GM19023 (cell line): ENCODE measurements at regions not wholly inside any gene's neighbourhood (a gene's known extent, or its start where the extent isn't known, plus 50 kb on each side); places are given as distances from the start of the nearest gene placed in this dataset.
A peak's percentile ranks its signal among the peaks of the same experiment; 100 is the strongest.

ENCODE experiments used
- ATAC-seq: cut with Tn5 transposase; IDR thresholded peaks from one replicate; pipeline ENCODE4 v1.9.1; 2021; ENCODE audit warnings: mild to moderate bottlenecking, moderate library complexity; ENCODE audit not compliant: unreplicated experiment

DNA sequence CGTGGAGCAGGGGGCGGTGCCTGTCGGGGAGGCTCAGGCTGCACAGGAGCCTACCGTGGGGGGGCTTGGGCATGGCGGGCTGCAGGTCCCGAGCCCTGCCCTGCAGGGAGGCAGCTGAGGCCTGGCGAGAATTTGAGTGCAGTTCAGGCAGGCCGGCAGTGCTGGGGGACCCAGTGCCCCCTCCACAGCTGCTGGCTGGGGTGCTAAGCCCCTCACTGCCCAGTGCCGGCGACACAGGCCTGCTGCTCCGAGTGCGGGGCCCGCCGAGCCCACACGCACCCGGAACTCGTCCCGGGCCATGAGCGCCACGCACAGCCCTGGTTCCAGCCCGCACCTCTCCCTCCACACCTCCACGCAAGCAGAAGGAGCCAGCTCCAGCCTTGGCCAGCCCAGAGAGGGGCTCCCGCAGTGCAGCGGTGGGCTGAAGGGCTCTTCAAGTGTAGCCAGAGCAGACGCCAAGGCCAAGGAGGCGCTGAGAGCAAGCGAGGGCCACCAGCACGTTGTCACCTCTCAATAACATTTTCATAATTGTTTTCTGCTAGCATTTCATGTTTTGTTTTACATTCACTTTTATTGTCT is 1378.9 kb upstream of the CELF4 start:
- ATAC-seq = no peak

DNA sequence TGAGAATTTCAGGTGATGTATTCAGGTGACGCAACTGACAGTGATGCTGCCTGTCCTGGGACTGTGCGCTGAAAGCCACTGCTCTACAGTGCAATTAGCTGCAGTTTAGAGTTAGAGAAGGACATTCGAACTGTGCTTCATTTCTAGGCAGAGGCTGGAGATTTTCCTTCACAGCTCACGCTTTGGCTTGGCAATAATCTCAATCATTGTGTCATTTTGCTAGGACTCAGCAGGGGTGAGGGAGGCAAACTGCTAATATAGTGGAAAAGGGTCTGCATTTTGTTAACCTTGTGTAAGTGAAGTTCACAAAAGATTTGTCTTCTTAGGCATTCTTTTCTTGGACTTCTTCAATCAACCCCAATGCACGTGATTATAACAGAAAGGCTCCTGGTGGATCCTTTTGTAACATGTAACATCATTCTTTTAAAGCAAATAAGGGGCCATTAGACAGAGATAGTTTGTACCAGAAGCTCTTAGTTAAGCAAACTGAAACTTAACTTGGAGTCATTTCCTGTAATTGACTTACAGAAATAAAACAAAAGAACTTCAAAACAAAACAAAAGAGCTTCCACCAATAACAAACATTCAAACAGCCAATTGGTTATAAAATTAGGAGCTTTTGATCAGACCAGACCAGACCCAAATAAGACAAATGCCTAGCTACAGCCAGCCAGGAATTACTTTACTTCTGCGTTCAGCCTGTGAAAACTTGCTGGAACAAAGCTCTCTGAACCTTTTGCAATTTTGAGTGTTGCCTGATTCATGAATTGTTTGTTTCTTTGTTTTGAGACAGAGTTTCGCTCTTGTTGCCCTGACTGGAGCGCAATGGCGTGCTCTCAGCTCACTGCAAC is 1376.3 kb upstream of the CELF4 start:
- no peak for ATAC-seq

DNA sequence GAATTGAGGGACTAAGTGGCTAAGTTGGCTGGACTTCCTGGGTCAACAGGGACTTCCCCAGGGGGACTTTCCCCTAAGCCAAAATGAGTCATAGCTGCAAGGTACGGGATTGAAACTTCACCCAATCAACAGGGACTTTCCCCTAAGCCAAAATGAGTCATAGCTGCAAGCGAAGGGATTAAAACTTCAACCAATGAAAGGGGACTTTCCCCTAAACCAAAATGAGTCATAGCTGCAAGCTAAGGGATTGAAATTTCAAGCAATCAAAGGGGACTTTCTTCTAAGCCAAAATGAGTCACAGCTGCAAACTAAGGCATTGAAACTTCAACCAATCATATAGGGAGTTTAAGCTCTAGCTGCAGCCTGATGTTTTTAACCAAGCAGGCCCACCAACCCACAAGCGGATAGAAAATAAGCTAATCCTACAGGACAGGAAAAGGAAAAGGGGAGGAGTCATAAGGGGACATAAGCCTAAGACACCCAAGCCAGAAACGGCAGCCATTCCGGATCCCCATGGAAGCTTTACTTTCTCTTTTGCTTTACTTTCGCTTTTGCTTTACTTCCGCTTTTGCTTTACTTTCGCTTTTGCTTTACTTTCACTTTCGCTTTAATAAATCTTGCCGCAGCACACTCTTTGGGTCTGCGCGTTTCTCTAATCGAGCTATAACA is 1375.4 kb upstream of the CELF4 start:
- peak; percentile 88 for ATAC-seq

DNA sequence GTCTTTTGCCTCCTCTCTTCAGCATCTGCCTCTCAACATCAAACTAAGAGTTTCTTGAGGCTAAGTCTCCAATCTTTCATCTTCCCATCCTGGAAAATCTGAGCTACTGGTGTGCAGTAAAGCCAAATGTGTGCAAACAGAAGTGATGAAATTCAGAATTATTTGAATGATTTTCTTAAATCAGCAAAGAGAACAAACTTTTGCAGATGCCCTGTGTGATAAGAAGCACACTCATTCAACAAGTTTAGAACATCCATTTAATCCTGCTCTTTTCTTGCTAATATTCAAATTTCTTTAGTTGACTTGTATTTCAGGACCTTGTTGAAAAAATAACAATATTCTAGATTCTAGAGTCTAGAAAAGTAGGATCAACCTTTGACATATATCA is 1374.9 kb upstream of the CELF4 start:
- ATAC-seq = peak; percentile 31

DNA sequence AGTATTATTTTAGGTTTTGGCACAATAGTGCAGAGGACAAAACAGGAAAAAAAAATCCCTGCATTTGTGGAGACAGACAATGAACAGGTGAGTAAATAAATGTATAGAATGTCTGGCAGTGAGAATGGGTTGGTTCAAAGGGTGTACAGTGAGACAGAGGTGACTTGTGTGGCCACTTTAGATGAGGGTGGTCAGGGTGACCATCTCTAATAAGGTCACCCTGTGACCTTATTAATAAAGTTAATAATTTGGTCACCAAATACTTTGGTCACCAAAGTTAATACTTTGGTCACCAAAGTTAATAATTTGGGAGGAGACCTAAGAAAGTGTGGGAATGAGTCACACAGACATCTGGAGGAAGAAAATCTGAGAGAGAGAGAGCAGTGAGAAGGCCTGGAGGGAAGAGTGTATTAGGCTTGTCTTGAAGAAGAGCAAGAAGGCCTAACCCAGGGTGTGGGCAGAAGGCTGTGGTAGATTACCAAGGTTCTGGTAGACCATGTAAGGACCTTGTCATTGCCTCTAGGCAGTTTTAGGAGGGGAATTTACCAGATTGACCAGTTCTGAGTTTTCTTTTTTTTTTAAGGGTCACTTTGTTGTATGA is 1368.4 kb upstream of the CELF4 start:
- peak; percentile 81 for ATAC-seq

DNA sequence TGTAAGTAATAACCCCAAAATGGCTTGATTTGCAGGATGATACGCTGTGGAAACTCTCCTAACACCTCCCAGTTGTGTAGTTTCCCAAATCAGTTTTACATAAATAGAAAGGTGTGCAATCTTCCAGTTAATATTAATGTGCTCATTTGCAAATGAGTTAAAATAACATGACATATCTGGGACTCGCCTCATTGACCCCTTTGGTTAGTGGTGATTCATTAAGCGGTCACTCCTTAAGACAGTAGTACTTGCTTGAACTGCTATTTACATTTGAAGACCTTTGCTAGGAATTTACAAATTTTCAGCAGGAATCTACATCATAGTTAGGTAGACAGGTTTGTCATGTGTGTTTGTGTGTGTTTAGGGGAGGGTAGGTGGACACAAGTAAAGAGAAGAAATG is 1367.7 kb upstream of the CELF4 start:
- no peak for ATAC-seq

DNA sequence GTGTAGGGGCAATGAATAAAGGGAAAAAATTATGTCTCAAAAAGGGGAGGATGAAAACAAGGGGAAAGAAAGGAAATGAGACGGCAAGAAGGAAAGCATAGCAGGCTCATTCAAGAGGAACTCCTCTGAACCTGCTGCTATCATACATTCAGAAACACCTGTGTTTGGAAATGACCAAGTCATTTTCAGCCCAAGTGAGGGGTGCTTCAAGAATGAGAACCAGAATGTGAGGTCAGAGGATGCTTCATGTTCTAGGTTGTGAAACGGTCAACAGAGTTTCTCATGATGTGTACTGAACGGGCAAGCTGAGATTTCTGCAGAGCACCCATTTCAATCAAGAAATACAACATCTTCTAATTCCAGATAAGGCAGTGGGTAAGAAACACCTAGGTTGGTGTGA is 1367.2 kb upstream of the CELF4 start:
- peak; percentile 53 for ATAC-seq

DNA sequence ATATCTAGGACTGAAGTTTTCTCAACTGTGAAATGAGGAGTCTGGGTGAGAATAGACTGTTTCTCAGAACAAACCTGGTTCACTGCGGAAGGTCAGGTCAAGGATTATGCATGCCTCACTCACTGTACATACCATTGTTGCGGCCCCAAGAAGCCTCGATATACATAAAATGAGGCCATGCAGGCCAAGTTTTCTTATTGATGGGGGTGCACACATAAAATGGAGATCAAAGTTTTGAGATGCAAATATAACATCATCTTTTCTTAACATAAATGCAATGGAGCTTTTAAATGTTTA is 1366.1 kb upstream of the CELF4 start:
- no peak for ATAC-seq

DNA sequence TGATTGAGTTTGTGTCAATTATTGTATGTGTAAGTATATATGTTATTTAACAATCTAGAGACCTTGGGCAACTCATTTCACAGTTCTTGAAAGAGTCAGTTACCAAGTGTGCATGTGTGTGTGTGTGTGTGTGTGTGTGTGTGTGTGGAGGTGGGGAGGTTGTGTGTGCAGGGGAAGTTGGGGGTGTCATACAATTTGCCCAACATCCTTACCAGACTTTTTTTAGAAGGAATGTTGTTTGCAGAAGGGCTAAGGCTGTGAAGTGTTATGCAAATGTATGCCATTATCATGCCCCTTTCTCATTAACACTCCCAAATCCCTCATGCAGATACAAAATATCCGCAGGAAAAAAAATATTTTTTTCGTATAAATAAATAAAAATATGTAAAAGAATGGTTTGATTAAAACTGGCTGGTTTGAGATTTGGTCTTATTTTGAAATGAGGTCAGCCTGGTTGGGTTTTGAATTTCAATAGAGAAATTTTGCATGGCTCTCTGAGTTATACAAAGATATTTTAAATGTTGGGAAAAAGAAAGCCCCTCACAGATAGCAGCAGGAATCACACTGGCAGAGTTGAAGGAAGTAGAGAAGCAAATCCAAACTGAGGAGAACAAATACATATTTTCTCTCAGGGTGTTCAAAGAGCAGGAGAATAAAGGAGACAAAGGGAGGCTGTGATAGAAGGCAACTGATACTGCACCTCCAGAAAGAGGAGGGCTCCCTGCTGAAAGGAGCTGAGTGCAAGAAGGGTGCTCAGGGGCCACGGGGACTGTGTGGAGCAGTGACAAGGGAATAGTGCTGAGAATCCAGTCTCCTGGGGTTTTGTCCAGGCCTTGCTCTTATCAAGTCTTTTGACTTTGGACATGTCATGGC is 1365.5 kb upstream of the CELF4 start:
- ATAC-seq = no peak

DNA sequence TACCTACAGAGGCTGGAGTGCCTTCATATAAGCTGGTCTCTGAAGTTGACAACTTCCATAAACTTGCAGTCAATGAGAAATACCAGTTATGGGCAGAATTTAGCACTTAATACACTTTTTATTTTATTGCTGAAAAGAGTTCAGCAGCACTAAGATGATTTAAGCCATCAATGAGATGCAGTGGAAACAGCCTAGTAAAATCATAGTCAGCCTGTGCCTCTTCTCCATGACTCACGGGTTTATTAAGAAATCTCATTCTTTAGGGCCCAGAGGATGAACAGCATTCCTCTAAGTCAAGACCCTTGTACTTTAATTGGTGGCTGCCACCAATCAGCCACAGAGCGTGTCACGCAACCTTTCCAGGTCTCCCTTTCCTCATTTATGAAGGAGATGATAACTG is 1357.9 kb upstream of the CELF4 start:
- ATAC-seq = no peak

DNA sequence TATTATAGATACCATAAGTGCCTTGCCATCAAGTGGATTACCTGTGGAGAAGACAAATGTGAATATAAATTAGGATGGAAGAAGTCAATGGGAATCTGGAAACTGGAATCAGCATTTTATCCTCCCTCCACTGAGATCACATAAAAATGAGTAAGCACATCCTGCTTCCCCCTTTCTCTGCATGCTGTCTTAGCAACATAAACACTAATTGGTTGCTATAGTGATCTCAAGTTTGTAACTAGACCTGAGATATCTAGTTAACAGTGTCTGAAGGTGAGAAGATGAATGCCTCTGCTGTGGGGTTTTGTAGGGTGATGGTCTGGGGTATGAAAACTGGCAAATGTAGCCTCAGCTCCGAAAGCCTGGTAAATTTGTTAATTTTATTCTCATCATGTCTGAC is 1357.5 kb upstream of the CELF4 start:
- no peak for ATAC-seq

DNA sequence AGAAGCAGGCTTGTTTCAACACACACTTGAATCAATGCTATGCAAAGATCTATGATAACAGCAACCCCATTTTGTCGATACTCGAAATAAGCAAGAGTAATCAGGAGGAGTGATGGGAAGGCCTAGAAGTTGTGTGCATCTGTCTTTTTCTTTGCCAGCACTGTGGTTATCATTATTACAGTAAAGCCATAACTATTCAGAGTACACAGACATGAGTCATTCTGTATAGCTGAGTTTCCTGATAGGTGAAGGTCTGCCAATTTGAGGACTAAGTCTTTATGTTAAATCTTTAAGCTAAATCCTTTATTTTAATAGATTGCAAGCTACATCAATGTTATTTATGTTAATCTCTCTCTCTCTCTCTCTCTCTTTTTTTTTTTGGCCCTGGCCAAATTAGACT is 1344.4 kb upstream of the CELF4 start:
- ATAC-seq = no peak

DNA sequence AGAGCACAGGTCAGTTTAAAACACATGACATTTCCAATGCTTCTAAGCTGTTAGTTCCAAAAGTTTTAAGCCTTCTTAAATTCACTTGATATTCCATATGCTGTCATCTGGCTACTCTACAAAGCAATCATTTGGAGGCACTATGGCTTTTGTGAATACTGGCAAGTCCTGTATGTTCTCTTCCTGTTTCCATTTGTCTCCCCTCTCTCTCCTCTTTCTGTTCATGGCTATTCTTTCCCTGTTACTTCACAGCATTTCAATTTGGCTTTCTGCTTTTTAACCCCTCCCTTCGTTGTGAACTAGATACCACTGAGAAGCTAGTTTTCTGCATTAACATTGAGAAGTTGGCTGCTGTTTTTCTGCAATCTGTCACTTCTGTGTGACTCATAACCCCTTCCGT is 1337.2 kb upstream of the CELF4 start:
- no peak for ATAC-seq

DNA sequence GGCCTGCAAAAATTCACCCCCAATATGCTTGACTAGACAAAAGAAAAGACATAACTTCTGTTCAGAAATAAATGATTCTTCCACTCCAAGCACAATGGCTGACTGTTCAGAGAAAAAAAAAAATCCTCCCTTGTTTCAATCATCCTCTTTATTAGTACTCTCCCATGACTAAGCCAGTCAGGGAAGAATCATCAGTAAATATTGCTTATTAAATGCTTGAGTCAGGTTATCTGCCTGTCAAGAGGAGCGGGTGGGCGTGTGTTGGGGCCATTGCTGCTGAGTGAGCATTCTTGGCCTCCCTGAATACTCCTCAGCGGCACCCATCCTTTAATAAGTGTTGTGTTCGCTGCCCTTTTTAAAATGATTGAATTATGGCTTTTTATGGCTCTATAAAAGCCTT is 1334.8 kb upstream of the CELF4 start:
- no peak for ATAC-seq

DNA sequence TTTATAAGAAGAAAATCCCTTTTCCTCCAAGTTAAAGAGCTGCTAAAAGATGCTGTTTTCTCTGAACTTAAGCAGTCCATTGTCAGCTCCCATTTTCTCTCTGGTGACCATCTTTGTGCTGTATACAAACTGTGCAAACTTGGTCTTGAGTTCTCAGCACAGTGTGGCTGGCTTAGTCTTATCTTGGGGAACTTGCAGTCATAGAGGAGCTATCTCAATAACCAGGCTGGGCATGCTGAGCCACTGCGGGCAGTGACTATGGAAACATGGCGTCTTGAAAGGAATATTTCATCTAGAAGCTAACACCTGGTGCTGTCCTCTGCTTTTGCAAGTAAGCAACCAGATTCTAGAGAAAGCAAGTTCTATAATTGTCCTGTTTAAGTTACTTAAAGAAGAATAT is 1334.4 kb upstream of the CELF4 start:
- ATAC-seq = no peak

DNA sequence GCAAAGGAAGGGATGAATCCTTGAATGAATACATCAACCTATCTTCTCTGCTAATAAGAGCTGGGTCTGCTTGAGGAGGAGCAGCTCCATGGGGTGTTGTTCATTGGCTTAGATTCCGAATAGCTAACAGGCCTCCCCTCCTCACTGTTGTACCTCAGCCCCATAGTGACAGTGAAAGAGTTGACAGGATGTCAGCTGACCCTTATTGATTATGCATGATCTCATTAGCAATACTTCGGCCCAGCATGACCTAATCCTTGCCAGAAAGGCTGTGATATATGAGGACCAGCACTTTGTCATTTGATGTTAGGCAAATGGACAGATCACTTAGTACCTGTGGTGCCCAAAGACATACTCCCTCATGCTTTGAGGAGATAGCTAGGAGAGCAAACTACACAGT is 1333.7 kb upstream of the CELF4 start:
- no peak for ATAC-seq

DNA sequence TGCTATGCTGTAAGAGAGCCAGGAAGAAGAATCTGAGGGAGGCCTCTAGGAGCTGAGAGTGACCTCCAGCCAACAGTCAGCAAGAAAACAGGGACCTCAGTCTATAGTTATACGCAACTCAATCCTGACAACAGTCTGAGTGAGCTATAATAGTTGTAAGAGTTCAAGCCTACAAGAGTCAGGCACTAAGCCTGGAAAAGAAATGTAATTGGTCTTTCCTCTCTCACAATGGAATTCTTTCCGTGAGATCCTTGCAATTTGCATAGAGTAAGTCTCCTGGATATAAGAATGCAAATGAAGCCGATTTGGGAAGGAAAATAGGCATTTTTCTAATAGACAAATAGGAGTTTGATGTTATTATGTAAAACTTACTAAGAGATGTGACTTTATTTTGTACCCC is 1332.6 kb upstream of the CELF4 start:
- no peak for ATAC-seq

DNA sequence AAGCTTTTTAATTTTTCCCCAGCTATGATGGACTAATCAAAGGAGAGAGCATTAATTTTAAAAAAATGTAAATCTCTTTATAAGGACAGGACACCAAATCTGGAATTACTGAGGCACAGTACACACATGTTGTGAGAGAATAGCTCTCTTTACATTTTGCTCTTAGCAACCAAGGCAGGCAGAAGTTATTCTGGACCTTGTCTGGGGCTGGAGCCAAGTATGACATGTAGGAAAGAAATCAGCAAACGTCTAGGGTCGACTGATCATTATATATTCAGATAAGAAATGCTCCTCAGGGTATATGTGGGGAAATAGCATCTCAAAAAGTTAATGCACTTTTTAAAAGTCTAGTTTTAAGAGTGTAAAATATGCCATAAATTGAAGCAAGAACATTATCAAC is 1330.0 kb upstream of the CELF4 start:
- ATAC-seq = no peak

DNA sequence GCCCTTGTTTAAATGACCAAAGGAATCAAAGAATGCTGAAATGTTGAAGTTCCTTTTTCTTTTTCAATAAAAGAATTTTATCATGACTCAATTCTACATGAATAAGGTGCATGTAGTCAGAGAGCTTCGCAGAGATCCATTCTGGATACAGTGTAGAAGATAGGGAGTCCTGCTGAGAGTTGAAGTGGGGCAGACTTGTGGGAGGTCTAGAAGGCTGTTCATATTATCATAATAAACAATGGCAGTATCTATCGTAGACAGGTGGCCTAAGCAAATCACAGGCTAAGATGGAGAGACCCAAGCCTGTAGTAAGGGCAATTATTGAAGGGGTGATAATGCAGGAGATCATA is 1322.0 kb upstream of the CELF4 start:
- ATAC-seq = no peak

DNA sequence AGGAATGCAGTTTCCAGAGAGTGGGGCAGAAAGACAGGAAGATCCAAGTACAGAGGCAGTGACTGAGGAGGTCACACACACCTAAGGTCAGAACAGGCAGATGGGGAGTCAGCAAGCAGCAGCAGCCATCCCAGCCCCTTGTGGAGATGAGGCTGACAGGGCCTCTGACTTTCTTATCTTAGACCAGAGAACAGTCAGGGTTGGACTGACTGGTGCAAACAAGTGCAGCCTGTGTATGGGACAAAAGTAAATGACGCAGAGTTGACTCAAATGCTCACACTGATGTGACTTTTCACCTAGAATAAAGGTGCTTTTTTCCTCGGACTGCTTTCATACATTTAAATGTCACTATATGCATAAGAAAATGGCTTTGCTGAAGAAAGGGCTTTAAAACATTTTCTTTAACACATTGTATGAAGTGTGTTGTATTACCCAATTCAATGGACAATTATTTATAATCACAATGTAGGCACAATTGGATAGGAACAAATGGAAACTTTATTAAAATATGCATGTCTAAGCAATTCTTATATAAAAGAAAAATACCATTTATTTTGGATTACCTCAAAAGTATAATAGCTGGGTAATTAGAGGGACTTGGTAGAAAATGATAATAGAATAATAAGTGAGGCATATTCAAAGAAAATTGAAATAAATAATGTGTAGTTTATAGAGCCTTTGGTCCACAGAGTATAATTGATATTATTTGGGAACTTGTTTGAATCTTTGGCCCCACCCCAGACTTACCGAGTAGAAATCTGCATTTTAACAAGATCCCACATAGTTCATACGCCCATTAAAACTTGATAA is 1321.5 kb upstream of the CELF4 start:
- no peak for ATAC-seq
